OCI-LY1 (cell line): ENCODE measurements at regions not wholly inside any gene's neighbourhood (a gene's known extent, or its start where the extent isn't known, plus 50 kb on each side); places are given as distances from the start of the nearest gene placed in this dataset.

Experiments used
- EZH2 ChIP-seq: fragments of 200-600 bp; sonication (generic), shearing (Covaris generic); IDR thresholded peaks from 2 replicates; pipeline ENCODE4 v1.8.0; 2017; ENCODE audit warnings: borderline replicate concordance, mixed run types, mild to moderate bottlenecking, antibody characterized with exemption, low read length, moderate library complexity, mixed read lengths
- TF ChIP-seq, protein P1 (sequence below): fragments of 200-600 bp; sonication (generic), shearing (Covaris generic); IDR thresholded peaks from 2 replicates; pipeline ENCODE4 v1.5.1; 2017; ENCODE audit warnings: mild to moderate bottlenecking, antibody characterized with exemption, low read length, moderate library complexity, mixed read lengths

DNA sequence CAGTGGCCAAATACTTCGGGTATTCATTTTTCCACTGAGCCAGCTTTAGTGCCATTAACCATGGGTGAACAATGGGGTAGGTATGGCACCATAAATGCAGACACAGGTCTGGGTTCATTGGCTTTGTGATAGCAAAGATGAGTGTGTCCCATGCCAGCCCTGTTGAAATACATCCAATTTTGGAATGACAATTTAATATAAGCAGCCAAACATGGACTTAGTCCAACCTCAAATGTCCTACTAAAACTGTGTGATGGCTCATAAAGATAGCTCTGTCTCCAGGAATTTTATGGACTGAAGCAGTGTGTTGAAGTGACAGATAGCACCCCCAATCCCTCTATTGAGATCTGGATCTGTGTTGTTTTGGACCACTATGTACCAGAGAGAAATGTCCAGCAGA is 514.9 kb downstream of the RASEF start:
- TF ChIP-seq, protein P1, sequence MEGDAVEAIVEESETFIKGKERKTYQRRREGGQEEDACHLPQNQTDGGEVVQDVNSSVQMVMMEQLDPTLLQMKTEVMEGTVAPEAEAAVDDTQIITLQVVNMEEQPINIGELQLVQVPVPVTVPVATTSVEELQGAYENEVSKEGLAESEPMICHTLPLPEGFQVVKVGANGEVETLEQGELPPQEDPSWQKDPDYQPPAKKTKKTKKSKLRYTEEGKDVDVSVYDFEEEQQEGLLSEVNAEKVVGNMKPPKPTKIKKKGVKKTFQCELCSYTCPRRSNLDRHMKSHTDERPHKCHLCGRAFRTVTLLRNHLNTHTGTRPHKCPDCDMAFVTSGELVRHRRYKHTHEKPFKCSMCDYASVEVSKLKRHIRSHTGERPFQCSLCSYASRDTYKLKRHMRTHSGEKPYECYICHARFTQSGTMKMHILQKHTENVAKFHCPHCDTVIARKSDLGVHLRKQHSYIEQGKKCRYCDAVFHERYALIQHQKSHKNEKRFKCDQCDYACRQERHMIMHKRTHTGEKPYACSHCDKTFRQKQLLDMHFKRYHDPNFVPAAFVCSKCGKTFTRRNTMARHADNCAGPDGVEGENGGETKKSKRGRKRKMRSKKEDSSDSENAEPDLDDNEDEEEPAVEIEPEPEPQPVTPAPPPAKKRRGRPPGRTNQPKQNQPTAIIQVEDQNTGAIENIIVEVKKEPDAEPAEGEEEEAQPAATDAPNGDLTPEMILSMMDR = no peak
- TF ChIP-seq EZH2 = no peak
